OCI-LY1 (cell line): ENCODE measurements at regions not wholly inside any gene's neighbourhood (a gene's known extent, or its start where the extent isn't known, plus 50 kb on each side); places are given as distances from the start of the nearest gene placed in this dataset.

Source experiments
- CTCF ChIP-seq: fragments of 200-600 bp; sonication (generic), shearing (Covaris generic); IDR thresholded peaks from 2 replicates; pipeline ENCODE4 v1.5.1; 2017; ENCODE audit warnings: mild to moderate bottlenecking, antibody characterized with exemption, low read length, moderate library complexity, mixed read lengths
- EZH2 ChIP-seq: fragments of 200-600 bp; sonication (generic), shearing (Covaris generic); IDR thresholded peaks from 2 replicates; pipeline ENCODE4 v1.8.0; 2017; ENCODE audit warnings: borderline replicate concordance, mixed run types, mild to moderate bottlenecking, antibody characterized with exemption, low read length, moderate library complexity, mixed read lengths

GRCh38 chr7:45975367-45975766 is 54.3 kb upstream of the IGFBP3 start:
- TF ChIP-seq CTCF = no peak
- TF ChIP-seq EZH2 = no peak
